ENCODE measurements at regions not wholly inside any gene's neighbourhood (a gene's known extent, or its start where the extent isn't known, plus 50 kb on each side); places are given as distances from the start of the nearest gene placed in this dataset.

GRCh38 chr6:140768133-140768532 lies 1364.6 kb upstream of the GJE1 start:
- no peak overlapping the region for H3K4me2 ChIP-seq (ENCODE audit: low read length, poor library complexity, severe bottlenecking)
- no peaks in the 10 kb centered on the region for H3K79me1 ChIP-seq (replicated peaks; ENCODE audit: low read length, poor library complexity, severe bottlenecking)
- H3K4me1 ChIP-seq (ENCODE audit: control insufficient read depth, insufficient read depth, low read depth, low read length), result no peaks in the 10 kb centered on the region
- H3K36me3 ChIP-seq (ENCODE audit: control insufficient read depth in 1 of 2, insufficient read depth in 2 of 2, low read depth in 1 of 2, low read length in 2 of 2), result no peaks in the 10 kb centered on the region
- H2AK5ac ChIP-seq (ENCODE audit: low read length, severe bottlenecking), result no peak overlapping the region
- no peak overlapping the region for H2BK15ac ChIP-seq (ENCODE audit: low read depth, poor library complexity, severe bottlenecking)
- no peak overlapping the region for H3K18ac ChIP-seq (ENCODE audit: low read depth in 1 of 2, low read length in 2 of 2)
- H3K9ac ChIP-seq (ENCODE audit: low read length), result no peak overlapping the region
- H3K4me3 ChIP-seq (ENCODE audit: insufficient read depth in 1 of 2, low read depth in 1 of 2, low read length in 2 of 2), result no peak overlapping the region
- no peaks in the 10 kb centered on the region for H3K27me3 ChIP-seq (ENCODE audit: control insufficient read depth in 1 of 2, insufficient read depth in 1 of 2, low read length in 2 of 2)
- no peak overlapping the region for H3K4ac ChIP-seq (ENCODE audit: low read depth in 1 of 2, low read length in 2 of 2)
- H3K23ac ChIP-seq (ENCODE audit: low read length in 2 of 2), result no peak overlapping the region
- no peak overlapping the region for H4K8ac ChIP-seq (ENCODE audit: low read length)
- H3K14ac ChIP-seq (ENCODE audit: low read length in 2 of 2), result no peak overlapping the region
- no peak overlapping the region for H2BK120ac ChIP-seq (ENCODE audit: low read depth, low read length)
- H4K91ac ChIP-seq (ENCODE audit: low read length), result no peak overlapping the region
- no peak overlapping the region for H3K27ac ChIP-seq (ENCODE audit: low read length, poor library complexity, severe bottlenecking)
- H3K9me3 ChIP-seq (ENCODE audit: control insufficient read depth, low read length), result peaks cover 14% of the 10 kb centered on the region
- no peak for DNase-seq
- no peak overlapping the region for H2BK5ac ChIP-seq (ENCODE audit: low read depth, low read length, poor library complexity, severe bottlenecking)
- WGBS, result 100% methylated on average over 3 of the region's 3 CpGs
- no peak overlapping the region for H2AFZ ChIP-seq (ENCODE audit: low read depth, low read length)
- no peak overlapping the region for H2BK12ac ChIP-seq (ENCODE audit: low read length in 2 of 2)

GRCh38 chr6:140766999-140767398 lies 1365.7 kb upstream of the GJE1 start:
- H2BK5ac ChIP-seq (ENCODE audit: low read depth, low read length, poor library complexity, severe bottlenecking), result no peak overlapping the region
- H2BK120ac ChIP-seq (ENCODE audit: low read depth, low read length), result no peak overlapping the region
- H3K9me3 ChIP-seq (ENCODE audit: control insufficient read depth, low read length), result peaks cover 14% of the 10 kb centered on the region
- H3K18ac ChIP-seq (ENCODE audit: low read depth in 1 of 2, low read length in 2 of 2), result no peak overlapping the region
- H2AK5ac ChIP-seq (ENCODE audit: low read length, severe bottlenecking), result no peak overlapping the region
- no peaks in the 10 kb centered on the region for H3K36me3 ChIP-seq (ENCODE audit: control insufficient read depth in 1 of 2, insufficient read depth in 2 of 2, low read depth in 1 of 2, low read length in 2 of 2)
- H3K9ac ChIP-seq (ENCODE audit: low read length), result no peak overlapping the region
- H4K8ac ChIP-seq (ENCODE audit: low read length), result no peak overlapping the region
- no peak overlapping the region for H3K14ac ChIP-seq (ENCODE audit: low read length in 2 of 2)
- no peak overlapping the region for H4K91ac ChIP-seq (ENCODE audit: low read length)
- no peaks in the 10 kb centered on the region for H3K27me3 ChIP-seq (ENCODE audit: control insufficient read depth in 1 of 2, insufficient read depth in 1 of 2, low read length in 2 of 2)
- H3K79me1 ChIP-seq (replicated peaks; ENCODE audit: low read length, poor library complexity, severe bottlenecking), result no peaks in the 10 kb centered on the region
- H3K4ac ChIP-seq (ENCODE audit: low read depth in 1 of 2, low read length in 2 of 2), result no peak overlapping the region
- no peak overlapping the region for H2AFZ ChIP-seq (ENCODE audit: low read depth, low read length)
- H2BK15ac ChIP-seq (ENCODE audit: low read depth, poor library complexity, severe bottlenecking), result no peak overlapping the region
- no peak for DNase-seq
- H3K4me2 ChIP-seq (ENCODE audit: low read length, poor library complexity, severe bottlenecking), result no peak overlapping the region
- no peak overlapping the region for H3K27ac ChIP-seq (ENCODE audit: low read length, poor library complexity, severe bottlenecking)
- no peak overlapping the region for H3K4me3 ChIP-seq (ENCODE audit: insufficient read depth in 1 of 2, low read depth in 1 of 2, low read length in 2 of 2)
- 86% methylated on average over 1 of the region's 2 CpGs for WGBS
- H2BK12ac ChIP-seq (ENCODE audit: low read length in 2 of 2), result no peak overlapping the region
- H3K4me1 ChIP-seq (ENCODE audit: control insufficient read depth, insufficient read depth, low read depth, low read length), result no peaks in the 10 kb centered on the region
- no peak overlapping the region for H3K23ac ChIP-seq (ENCODE audit: low read length in 2 of 2)

- 100% methylated on average over 2 of the region's 3 CpGs for WGBS
- Histone ChIP-seq H3K27ac (ENCODE audit: low read length, poor library complexity, severe bottlenecking) (no peak overlapping the region), H3K14ac (ENCODE audit: low read length in 2 of 2) (no peak overlapping the region), H4K91ac (ENCODE audit: low read length) (no peak overlapping the region), H3K4me1 (ENCODE audit: control insufficient read depth, insufficient read depth, low read depth, low read length) (no peaks in the 10 kb centered on the region), H2BK15ac (ENCODE audit: low read depth, poor library complexity, severe bottlenecking) (no peak overlapping the region), H2BK12ac (ENCODE audit: low read length in 2 of 2) (no peak overlapping the region), H3K79me1 (replicated peaks; ENCODE audit: low read length, poor library complexity, severe bottlenecking) (no peaks in the 10 kb centered on the region), H4K8ac (ENCODE audit: low read length) (no peak overlapping the region), H3K9me3 (ENCODE audit: control insufficient read depth, low read length) (no peaks in the 10 kb centered on the region), H3K23ac (ENCODE audit: low read length in 2 of 2) (no peak overlapping the region), H3K4ac (ENCODE audit: low read depth in 1 of 2, low read length in 2 of 2) (no peak overlapping the region), H3K4me2 (ENCODE audit: low read length, poor library complexity, severe bottlenecking) (no peak overlapping the region), H3K9ac (ENCODE audit: low read length) (no peak overlapping the region), H2AK5ac (ENCODE audit: low read length, severe bottlenecking) (no peak overlapping the region), H3K36me3 (ENCODE audit: control insufficient read depth in 1 of 2, insufficient read depth in 2 of 2, low read depth in 1 of 2, low read length in 2 of 2) (no peaks in the 10 kb centered on the region), H3K18ac (ENCODE audit: low read depth in 1 of 2, low read length in 2 of 2) (no peak overlapping the region), H3K27me3 (ENCODE audit: control insufficient read depth in 1 of 2, insufficient read depth in 1 of 2, low read length in 2 of 2) (no peaks in the 10 kb centered on the region), H2BK5ac (ENCODE audit: low read depth, low read length, poor library complexity, severe bottlenecking) (no peak overlapping the region), H2AFZ (ENCODE audit: low read depth, low read length) (no peak overlapping the region), H3K4me3 (ENCODE audit: insufficient read depth in 1 of 2, low read depth in 1 of 2, low read length in 2 of 2) (no peak overlapping the region), H2BK120ac (ENCODE audit: low read depth, low read length) (no peak overlapping the region)
- no peak for DNase-seq
Measured at GRCh38 chr6:140758169-140758877, 1374.4 kb upstream of the GJE1 start.

- DNase-seq, result no peak
- no peak overlapping the region for H3K4me3 ChIP-seq (ENCODE audit: insufficient read depth in 1 of 2, low read depth in 1 of 2, low read length in 2 of 2)
- no peak overlapping the region for H2BK15ac ChIP-seq (ENCODE audit: low read depth, poor library complexity, severe bottlenecking)
- no peak overlapping the region for H2AK5ac ChIP-seq (ENCODE audit: low read length, severe bottlenecking)
- no peak overlapping the region for H4K91ac ChIP-seq (ENCODE audit: low read length)
- no peak overlapping the region for H3K27ac ChIP-seq (ENCODE audit: low read length, poor library complexity, severe bottlenecking)
- no peak overlapping the region for H3K9ac ChIP-seq (ENCODE audit: low read length)
- no peaks in the 10 kb centered on the region for H3K4me1 ChIP-seq (ENCODE audit: control insufficient read depth, insufficient read depth, low read depth, low read length)
- H3K9me3 ChIP-seq (ENCODE audit: control insufficient read depth, low read length), result peaks cover 16% of the 10 kb centered on the region
- H3K14ac ChIP-seq (ENCODE audit: low read length in 2 of 2), result no peak overlapping the region
- H4K8ac ChIP-seq (ENCODE audit: low read length), result no peak overlapping the region
- no CpG with 5 or more reads among the region's 1 CpG for WGBS
- no peak overlapping the region for H2BK120ac ChIP-seq (ENCODE audit: low read depth, low read length)
- H3K79me1 ChIP-seq (replicated peaks; ENCODE audit: low read length, poor library complexity, severe bottlenecking), result no peaks in the 10 kb centered on the region
- H3K23ac ChIP-seq (ENCODE audit: low read length in 2 of 2), result no peak overlapping the region
- H3K4ac ChIP-seq (ENCODE audit: low read depth in 1 of 2, low read length in 2 of 2), result no peak overlapping the region
- no peak overlapping the region for H3K18ac ChIP-seq (ENCODE audit: low read depth in 1 of 2, low read length in 2 of 2)
- no peak overlapping the region for H2BK12ac ChIP-seq (ENCODE audit: low read length in 2 of 2)
- H3K27me3 ChIP-seq (ENCODE audit: control insufficient read depth in 1 of 2, insufficient read depth in 1 of 2, low read length in 2 of 2), result no peaks in the 10 kb centered on the region
- H3K4me2 ChIP-seq (ENCODE audit: low read length, poor library complexity, severe bottlenecking), result no peak overlapping the region
- H3K36me3 ChIP-seq (ENCODE audit: control insufficient read depth in 1 of 2, insufficient read depth in 2 of 2, low read depth in 1 of 2, low read length in 2 of 2), result no peaks in the 10 kb centered on the region
- no peak overlapping the region for H2AFZ ChIP-seq (ENCODE audit: low read depth, low read length)
- H2BK5ac ChIP-seq (ENCODE audit: low read depth, low read length, poor library complexity, severe bottlenecking), result no peak overlapping the region
Measured at GRCh38 chr6:140752234-140752633, 1377.8 kb upstream of the CITED2 start.
